IPS-18c (cell line): ENCODE measurements at regions not wholly inside any gene's neighbourhood (a gene's known extent, or its start where the extent isn't known, plus 50 kb on each side); places are given as distances from the start of the nearest gene placed in this dataset.
"Not testable (repeated sequence)": the region's sequence is repeated elsewhere in the genome, so short reads cannot be mapped to it uniquely, and the experiment has no call there.

Source experiments
- H3K4me3 ChIP-seq: 2 replicates; pipeline ENCODE4 v1.7.0; 2013; ENCODE audit warnings: low read depth, mild to moderate bottlenecking, low read length, moderate library complexity; ENCODE audit not compliant: insufficient read depth
- H3K9me3 ChIP-seq: one replicate; pipeline ENCODE4 v1.6.1; 2013; ENCODE audit warnings: mild to moderate bottlenecking, low read length, moderate library complexity; ENCODE audit not compliant: control insufficient read depth, insufficient read depth

GRCh38 chr17:21511363-21512195 lies 135.4 kb downstream of the KCNJ12 start:
- H3K9me3 ChIP-seq = no peaks in the 10 kb centered on the region
- H3K4me3 ChIP-seq = peak overlapping the region; percentile 51; the same call in 1 of the 2 replicates

GRCh38 chr17:21512307-21513011 lies 136.3 kb downstream of the KCNJ12 start:
- Histone ChIP-seq H3K9me3 (no peaks in the 10 kb centered on the region), H3K4me3 (no peak overlapping the region)

- H3K9me3 ChIP-seq = no peaks in the 10 kb centered on the region
- no peak overlapping the region for H3K4me3 ChIP-seq
Measured at GRCh38 chr17:21513012-21513570, 136.9 kb downstream of the KCNJ12 start.

GRCh38 chr17:21514567-21514966 lies 138.4 kb downstream of the KCNJ12 start:
- H3K9me3 ChIP-seq, H3K4me3 ChIP-seq: not testable (repeated sequence)

DNA sequence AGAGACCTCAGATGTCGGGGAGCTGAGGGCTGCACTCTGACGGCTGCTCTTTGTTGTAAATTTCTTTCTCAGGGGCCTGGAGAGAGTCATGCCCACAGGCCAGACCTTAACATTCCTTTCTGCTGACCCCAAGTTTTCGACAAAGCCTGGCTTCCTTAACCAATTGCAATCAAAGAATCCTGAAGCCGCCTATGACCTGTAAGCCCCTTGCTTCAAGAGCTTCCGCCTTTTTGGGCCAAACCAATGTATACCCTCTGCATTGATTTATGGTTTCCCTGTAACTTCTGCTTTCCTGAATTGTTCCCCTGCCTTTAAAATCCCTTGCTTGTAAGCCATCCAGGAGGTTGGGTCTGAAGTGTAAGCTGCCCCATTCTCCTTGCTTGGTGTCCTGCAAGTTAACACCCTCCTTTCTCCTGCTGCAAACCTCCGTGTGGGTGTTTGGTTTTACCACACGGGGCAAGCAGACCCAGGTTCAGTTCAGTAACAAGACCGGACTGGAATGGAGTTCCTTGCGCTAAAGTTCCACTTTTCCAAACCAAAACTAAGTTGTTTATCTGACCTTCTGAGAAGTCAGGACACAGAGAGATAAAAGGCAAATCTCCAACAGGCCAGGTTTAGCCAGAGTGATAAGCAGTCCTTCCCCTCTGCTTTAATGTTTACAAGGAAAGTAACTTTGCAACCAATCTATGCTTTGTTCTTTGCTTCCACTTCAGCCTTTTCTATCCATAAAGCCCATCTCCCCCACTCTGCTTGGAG lies 141.6 kb downstream of the KCNJ12 start:
- Histone ChIP-seq H3K9me3 (no peaks in the 10 kb centered on the region), H3K4me3 (no peak overlapping the region)

DNA sequence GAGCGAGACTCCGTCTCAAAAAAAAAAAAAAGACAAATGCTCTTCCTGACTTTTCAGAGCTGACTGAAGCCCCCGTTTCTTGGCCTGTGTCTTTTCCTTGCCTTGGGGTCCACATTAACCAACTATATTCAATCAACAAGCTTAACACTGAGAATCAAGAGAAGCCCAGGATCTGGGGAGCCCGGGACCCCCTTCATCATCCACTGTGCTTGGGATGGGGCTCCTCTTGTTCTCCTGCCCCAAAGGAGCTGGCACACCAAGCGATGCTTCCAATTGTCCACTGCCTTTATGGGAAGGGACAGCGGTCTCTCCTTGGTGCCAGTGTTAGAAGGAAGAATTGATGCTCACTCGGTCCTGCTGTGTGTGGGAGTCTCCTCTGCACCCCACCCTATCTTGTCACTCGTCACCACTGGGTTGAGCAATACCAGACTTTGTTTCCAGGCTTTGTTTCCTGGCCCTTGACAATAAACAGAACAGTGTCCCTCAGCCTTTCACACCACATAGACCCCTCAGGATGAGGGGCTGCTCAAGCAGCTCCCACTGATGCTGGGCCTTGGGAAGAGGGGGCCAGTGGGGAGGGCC lies 146.7 kb downstream of the KCNJ12 start:
- H3K9me3 ChIP-seq = no peaks in the 10 kb centered on the region
- H3K4me3 ChIP-seq = no peak overlapping the region

GRCh38 chr17:21523497-21524210 lies 147.5 kb downstream of the KCNJ12 start:
- Histone ChIP-seq H3K4me3 (no peak overlapping the region), H3K9me3 (no peaks in the 10 kb centered on the region)

GRCh38 chr17:21524211-21524591 lies 148.0 kb downstream of the KCNJ12 start:
- no peak overlapping the region for H3K4me3 ChIP-seq
- H3K9me3 ChIP-seq = no peaks in the 10 kb centered on the region

GRCh38 chr17:21525464-21526130 lies 149.4 kb downstream of the KCNJ12 start:
- Histone ChIP-seq H3K4me3 (no peak overlapping the region), H3K9me3 (no peaks in the 10 kb centered on the region)

DNA sequence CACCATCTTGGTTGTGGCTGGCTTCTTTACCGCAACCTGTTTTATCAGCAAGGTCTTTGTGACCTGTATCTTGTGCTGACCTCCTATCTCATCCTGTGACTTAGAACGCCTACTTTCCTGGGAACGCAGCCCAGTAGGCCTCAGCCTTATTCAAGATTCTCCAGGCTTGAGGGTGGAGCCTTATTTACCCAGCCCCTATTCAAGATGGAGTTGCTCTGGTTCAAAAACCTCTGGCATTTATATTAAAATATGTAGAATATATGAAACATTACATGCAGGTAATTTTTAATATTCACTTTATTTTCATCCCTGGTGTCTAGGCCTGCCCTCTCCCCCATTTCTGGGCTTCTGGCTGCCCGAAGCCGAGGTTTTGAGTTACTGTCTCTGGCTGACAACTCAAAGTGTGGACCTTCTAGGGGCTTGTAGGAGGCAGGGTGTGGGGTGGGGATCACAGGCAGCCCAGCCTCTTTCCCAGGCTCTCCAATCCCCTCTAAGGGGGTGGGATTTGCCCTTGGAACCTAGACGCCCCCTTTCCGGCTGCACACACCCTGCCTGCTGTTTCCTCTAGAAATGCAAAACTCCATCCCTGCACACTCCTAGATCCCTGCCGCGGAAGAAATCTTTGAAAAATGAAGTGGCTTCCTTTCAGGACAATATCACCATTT lies 152.0 kb downstream of the KCNJ12 start:
- H3K9me3 ChIP-seq = no peaks in the 10 kb centered on the region
- H3K4me3 ChIP-seq = no peak overlapping the region

DNA sequence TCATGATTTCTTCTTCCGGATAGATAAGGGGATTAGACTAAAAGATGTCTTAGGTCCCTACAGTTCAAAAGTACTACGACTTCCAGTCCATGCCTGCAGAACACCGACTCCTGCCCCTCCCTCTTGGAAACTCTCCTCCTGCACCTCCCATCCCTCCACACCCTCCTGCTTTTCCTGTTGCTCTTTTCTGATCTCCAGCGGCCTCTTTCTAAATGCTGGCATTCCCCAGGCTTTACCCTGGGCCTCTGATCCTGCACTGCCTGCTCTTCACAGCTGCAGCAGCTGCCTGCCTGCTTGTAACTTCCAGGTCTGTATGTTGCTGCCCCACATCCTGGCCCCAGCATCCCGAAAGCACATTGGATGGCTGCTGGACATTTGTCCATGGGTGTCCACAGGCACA lies 154.2 kb downstream of the KCNJ12 start:
- Histone ChIP-seq H3K4me3 (no peak overlapping the region), H3K9me3 (peaks cover under 1% of the 10 kb centered on the region)

GRCh38 chr17:21530841-21531240 lies 154.7 kb downstream of the KCNJ12 start:
- H3K9me3 ChIP-seq = peaks cover 2% of the 10 kb centered on the region

GRCh38 chr17:21532763-21533385 lies 156.7 kb downstream of the KCNJ12 start:
- no peak overlapping the region for H3K4me3 ChIP-seq
- H3K9me3 ChIP-seq = peaks cover 2% of the 10 kb centered on the region

More at GRCh38 chr17:21530841-21531240, 154.7 kb downstream of the KCNJ12 start:
- no peak overlapping the region for H3K4me3 ChIP-seq

- no peak overlapping the region for H3K4me3 ChIP-seq
- peaks cover 2% of the 10 kb centered on the region for H3K9me3 ChIP-seq
Measured at GRCh38 chr17:21535686-21536375, 156.5 kb upstream of the KCNJ18 start.

- peaks cover 2% of the 10 kb centered on the region for H3K9me3 ChIP-seq
- no peak overlapping the region for H3K4me3 ChIP-seq
Measured at GRCh38 chr17:21537302-21537701, 155.0 kb upstream of the KCNJ18 start.
